Uterus (tissue), 3 donors: ENCODE measurements at regions not wholly inside any gene's neighbourhood (a gene's known extent, or its start where the extent isn't known, plus 50 kb on each side); places are given as distances from the start of the nearest gene placed in this dataset.

Experiments
- DNase-seq, 2 donors: peaks; one replicate each; pipeline ENCODE4 v3.0.0-alpha.2; 2019 to 2020
- H3K27ac ChIP-seq, 2 donors: fragments of 200-600 bp; sonication (generic); 1 replicate in 1 of 2; 2 replicates in 1 of 2; pipeline ENCODE4 v1.5.1; 2016 to 2018
- H3K27me3 ChIP-seq, 2 donors: fragments of 200-600 bp; sonication (generic); one replicate each; pipeline ENCODE4 v1.5.1; 2018 to 2019; ENCODE audit warnings: control low read depth in 1 of 2
- H3K36me3 ChIP-seq, 2 donors: fragments of 200-600 bp; sonication (generic); one replicate each; pipeline ENCODE4 v1.5.1; 2019; ENCODE audit warnings: control low read depth in 1 of 2
- H3K4me1 ChIP-seq, 2 donors: fragments of 200-600 bp; sonication (generic); one replicate each; pipeline ENCODE4 v1.5.1; 2018 to 2019; ENCODE audit warnings: control low read depth in 1 of 2
- H3K4me3 ChIP-seq, 2 donors: fragments of 200-600 bp; sonication (generic); 1 replicate in 1 of 2; 2 replicates in 1 of 2; pipeline ENCODE4 v1.5.1; 2018 to 2019; ENCODE audit warnings: mild to moderate bottlenecking in 1 of 2
- H3K9me3 ChIP-seq, 2 donors: fragments of 200-600 bp; sonication (generic); one replicate each; pipeline ENCODE4 v1.5.1; 2019; ENCODE audit warnings: control low read depth in 1 of 2
- CTCF ChIP-seq, 4 experiments: fragments of 200-600 bp in 2 of 4; fragments of 450-650 bp in 2 of 4; sonication (generic) in 2 of 4; IDR thresholded peaks; one replicate each; pipeline ENCODE4 v1.5.1; 2016 to 2019; ENCODE audit warnings: antibody characterized with exemption in 4 of 4, mild to moderate bottlenecking in 2 of 4, moderate library complexity in 1 of 4
- POLR2A ChIP-seq, 2 donors: fragments of 450-650 bp; IDR thresholded peaks; one replicate each; pipeline ENCODE4 v1.6.1; 2016; ENCODE audit warnings: antibody characterized with exemption in 2 of 2, mild to moderate bottlenecking in 1 of 2, moderate library complexity in 1 of 2
- intact Hi-C: fragments of 100-400 bp; cut with DNase I; formaldehyde crosslinking; loops from one replicate; pipeline ENCODE4 v1.15.1; 2023; ENCODE audit warnings: low total_unique reads
- donor health status: DM: yes; HTN: yes; CAD: no.

DNA sequence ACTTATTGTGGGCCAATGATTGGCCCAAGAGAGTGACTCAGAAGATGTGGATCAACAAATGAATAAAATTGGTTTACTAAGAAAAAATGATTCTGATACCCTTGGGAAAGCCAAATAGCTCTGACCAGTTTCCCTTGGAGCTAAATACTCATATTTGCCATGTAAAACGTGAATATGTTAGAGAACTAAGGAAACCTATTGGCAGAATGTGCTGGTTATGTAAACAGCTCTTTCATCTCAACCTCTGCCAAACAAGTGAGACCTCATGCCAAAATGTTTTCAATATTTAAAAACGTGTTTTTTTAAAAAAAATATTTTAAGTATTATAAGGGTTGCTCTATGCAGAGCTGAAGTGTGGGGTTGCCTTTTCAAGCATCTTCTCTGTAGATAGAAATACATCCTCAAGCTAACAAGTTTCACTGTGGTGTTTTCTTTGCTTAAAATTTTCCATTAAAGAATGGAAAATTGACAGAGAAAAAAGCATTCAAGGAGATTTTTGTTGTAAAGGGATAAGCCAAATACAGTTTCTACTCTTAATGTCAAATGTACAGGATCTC, 186.9 kb upstream of the TUT7 start:
- H3K36me3 ChIP-seq = no peaks in the 10 kb centered on the region
- H3K9me3 ChIP-seq = no peaks in the 10 kb centered on the region
- no peak overlapping the region for H3K4me3 ChIP-seq
- H3K27ac ChIP-seq = no peak overlapping the region
- intact Hi-C loops = no loop called here
- H3K27me3 ChIP-seq = no peaks in the 10 kb centered on the region
- no peak for TF ChIP-seq POLR2A (IDR thresholded peaks at IDR 0.05)
- no peak for TF ChIP-seq CTCF (IDR thresholded peaks at IDR 0.05)
- H3K4me1 ChIP-seq = peaks cover 0 to 3% of the 10 kb centered on the region in 2 donors
- DNase-seq = no peak

GRCh38 chr9:86535406-86535915, 181.3 kb upstream of the TUT7 start:
- Histone ChIP-seq H3K27me3 (no peaks in the 10 kb centered on the region), H3K9me3 (no peaks in the 10 kb centered on the region), H3K36me3 (no peaks in the 10 kb centered on the region), H3K4me3 (no peak overlapping the region), H3K4me1 (no peaks in the 10 kb centered on the region), H3K27ac (peak overlapping the region; percentile 65 to 66)
- TF ChIP-seq CTCF (IDR thresholded peaks at IDR 0.05) (no peak), POLR2A (IDR thresholded peaks at IDR 0.05) (no peak)
- no peak for DNase-seq
- intact Hi-C loops = no loop called here

- intact Hi-C loops = no loop called here
- peak overlapping the region; percentile 65 to 66 for H3K27ac ChIP-seq
- no peak overlapping the region for H3K4me3 ChIP-seq
- no peak for DNase-seq
- H3K9me3 ChIP-seq = no peaks in the 10 kb centered on the region
- TF ChIP-seq CTCF (IDR thresholded peaks at IDR 0.05) (no peak), POLR2A (IDR thresholded peaks at IDR 0.05) (no peak)
- H3K27me3 ChIP-seq = no peaks in the 10 kb centered on the region
- no peaks in the 10 kb centered on the region for H3K4me1 ChIP-seq
- no peaks in the 10 kb centered on the region for H3K36me3 ChIP-seq
Observed at GRCh38 chr9:86534572-86535258, 180.5 kb upstream of the TUT7 start.

DNA sequence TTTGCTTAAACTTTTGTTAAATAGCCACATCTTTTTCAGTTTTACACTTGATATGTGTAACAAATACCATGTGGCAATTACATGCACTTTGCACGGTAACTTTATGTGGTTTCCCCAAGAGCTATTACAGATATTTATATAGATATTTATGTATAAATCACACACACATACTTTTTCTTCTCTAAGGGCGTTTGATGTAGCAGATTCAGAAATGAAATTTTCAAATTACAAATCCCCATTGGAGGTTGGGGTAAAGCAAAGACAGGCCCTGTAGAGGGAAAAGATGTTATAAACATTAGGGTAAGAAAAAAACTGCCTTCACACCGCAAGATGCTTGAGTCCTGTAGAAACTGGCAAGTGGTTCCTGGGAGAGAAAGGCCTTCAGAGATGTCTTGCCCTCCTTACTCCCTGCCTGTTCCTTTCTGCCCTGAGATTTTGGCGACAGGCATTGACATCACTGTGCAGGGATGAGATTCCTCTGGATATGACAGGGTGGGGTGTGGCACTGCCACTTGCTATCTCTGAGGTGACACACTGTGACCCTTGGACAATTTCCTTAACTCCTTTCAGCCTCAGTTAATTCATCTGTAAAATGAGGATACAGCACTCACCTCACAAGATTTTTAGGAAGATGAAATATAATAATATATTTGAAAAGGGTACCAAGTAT, 177.9 kb upstream of the TUT7 start:
- Histone ChIP-seq H3K9me3 (no peaks in the 10 kb centered on the region), H3K4me3 (no peak overlapping the region), H3K4me1 (no peaks in the 10 kb centered on the region), H3K27ac (no peak overlapping the region), H3K27me3 (no peaks in the 10 kb centered on the region), H3K36me3 (no peaks in the 10 kb centered on the region)
- intact Hi-C loops = no loop called here
- DNase-seq = no peak
- TF ChIP-seq POLR2A (IDR thresholded peaks at IDR 0.05) = no peak
- TF ChIP-seq CTCF (IDR thresholded peaks at IDR 0.05) = no peak
